ENCODE measurements at regions not wholly inside any gene's neighbourhood (a gene's known extent, or its start where the extent isn't known, plus 50 kb on each side); places are given as distances from the start of the nearest gene placed in this dataset.

- no peaks in the 10 kb centered on the region for H3K9me3 ChIP-seq (ENCODE audit: control extremely low read depth in 1 of 3, control insufficient read depth in 2 of 3, insufficient read depth in 1 of 3, low read length in 2 of 3)
- no peak overlapping the region for H3K27ac ChIP-seq (ENCODE audit: low read length in 2 of 2)
- POLR2A ChIA-PET: no interaction called here
- Mint-ChIP-seq H3K4me3 (no peak overlapping the region), H3K27ac (no peak overlapping the region), H3K27me3 (peaks cover 5% of the 10 kb centered on the region), H3K4me1 (no peaks in the 10 kb centered on the region), H3K9me3 (ENCODE audit: insufficient read depth) (no peaks in the 10 kb centered on the region)
- H3K4me1 ChIP-seq (ENCODE audit: control insufficient read depth in 2 of 2, insufficient read depth in 2 of 2, low read length in 2 of 2): no peaks in the 10 kb centered on the region
- ATAC-seq (ENCODE audit: low read depth): no peak
- H3K9ac ChIP-seq (ENCODE audit: low read length): no peak overlapping the region
- WGBS (ENCODE audit: insufficient coverage): 40% methylated on average over 2 of the region's 2 CpGs
- no peak for TF ChIP-seq EZH2 (IDR thresholded peaks at IDR 0.05; ENCODE audit: borderline replicate concordance, insufficient read depth, low read depth, low read length, poor library complexity, severe bottlenecking)
- TF ChIP-seq, protein P1, sequence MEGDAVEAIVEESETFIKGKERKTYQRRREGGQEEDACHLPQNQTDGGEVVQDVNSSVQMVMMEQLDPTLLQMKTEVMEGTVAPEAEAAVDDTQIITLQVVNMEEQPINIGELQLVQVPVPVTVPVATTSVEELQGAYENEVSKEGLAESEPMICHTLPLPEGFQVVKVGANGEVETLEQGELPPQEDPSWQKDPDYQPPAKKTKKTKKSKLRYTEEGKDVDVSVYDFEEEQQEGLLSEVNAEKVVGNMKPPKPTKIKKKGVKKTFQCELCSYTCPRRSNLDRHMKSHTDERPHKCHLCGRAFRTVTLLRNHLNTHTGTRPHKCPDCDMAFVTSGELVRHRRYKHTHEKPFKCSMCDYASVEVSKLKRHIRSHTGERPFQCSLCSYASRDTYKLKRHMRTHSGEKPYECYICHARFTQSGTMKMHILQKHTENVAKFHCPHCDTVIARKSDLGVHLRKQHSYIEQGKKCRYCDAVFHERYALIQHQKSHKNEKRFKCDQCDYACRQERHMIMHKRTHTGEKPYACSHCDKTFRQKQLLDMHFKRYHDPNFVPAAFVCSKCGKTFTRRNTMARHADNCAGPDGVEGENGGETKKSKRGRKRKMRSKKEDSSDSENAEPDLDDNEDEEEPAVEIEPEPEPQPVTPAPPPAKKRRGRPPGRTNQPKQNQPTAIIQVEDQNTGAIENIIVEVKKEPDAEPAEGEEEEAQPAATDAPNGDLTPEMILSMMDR (IDR thresholded peaks at IDR 0.05): no peak
- H3K36me3 ChIP-seq (replicated peaks in 1 of 2; ENCODE audit: control extremely low read depth in 1 of 2, control insufficient read depth in 1 of 2, extremely low read depth in 1 of 2, insufficient read depth in 2 of 2, low read length in 1 of 2): no peaks in the 10 kb centered on the region
- no peak overlapping the region for H2AFZ ChIP-seq (ENCODE audit: insufficient read depth, low read depth, low read length, poor library complexity, severe bottlenecking)
- no peaks in the 10 kb centered on the region for H4K20me1 ChIP-seq (ENCODE audit: control insufficient read depth, insufficient read depth, low read length, poor library complexity, severe bottlenecking)
- DNase-seq: no peak
- H3K4me3 ChIP-seq (ENCODE audit: control extremely low read depth in 1 of 5, extremely low read depth in 1 of 5, insufficient read depth in 1 of 5, low read depth in 2 of 5, low read length in 4 of 5): no peak overlapping the region
- intact Hi-C loops (cut with micrococcal nuclease): no loop called here
- H3K27me3 ChIP-seq (replicated peaks in 1 of 4; ENCODE audit: control extremely low read depth in 1 of 4, control insufficient read depth in 3 of 4, insufficient read depth in 4 of 4, low read length in 3 of 4): no peaks in the 10 kb centered on the region
- CTCF ChIA-PET: no interaction called here
- H3K4me2 ChIP-seq (replicated peaks; ENCODE audit: low read depth, low read length, poor library complexity, severe bottlenecking): no peak overlapping the region
- no peaks in the 10 kb centered on the region for H3K79me2 ChIP-seq (ENCODE audit: control insufficient read depth, insufficient read depth, low read length)
Observed at GRCh38 chr5:58022055-58022454, 437.8 kb downstream of the PLK2 start.

DNA sequence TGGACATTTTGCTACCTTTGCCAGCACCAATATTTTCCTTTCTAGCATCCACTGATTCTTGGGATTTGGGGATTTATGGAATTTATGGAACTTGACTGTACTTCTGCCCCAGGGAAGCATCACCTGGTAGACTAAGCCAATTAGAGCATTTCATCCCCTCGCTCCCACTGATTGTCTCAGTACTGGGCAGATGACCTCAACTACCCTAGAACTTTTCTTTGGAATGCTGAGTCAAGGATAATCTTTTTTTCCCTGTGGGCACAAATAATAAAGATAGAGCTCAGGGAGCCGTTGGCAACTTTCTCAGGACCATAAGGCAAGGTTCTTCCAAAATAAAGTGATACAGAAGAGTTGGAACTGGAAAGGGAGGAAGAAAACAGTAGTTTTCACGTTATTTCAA, 438.4 kb downstream of the PLK2 start:
- POLR2A ChIA-PET: no interaction called here
- Histone ChIP-seq H2AFZ (ENCODE audit: insufficient read depth, low read depth, low read length, poor library complexity, severe bottlenecking) (no peak overlapping the region), H3K4me3 (ENCODE audit: control extremely low read depth in 1 of 5, extremely low read depth in 1 of 5, insufficient read depth in 1 of 5, low read depth in 2 of 5, low read length in 4 of 5) (no peak overlapping the region), H3K4me2 (replicated peaks; ENCODE audit: low read depth, low read length, poor library complexity, severe bottlenecking) (no peak overlapping the region), H3K79me2 (ENCODE audit: control insufficient read depth, insufficient read depth, low read length) (no peaks in the 10 kb centered on the region), H3K4me1 (ENCODE audit: control insufficient read depth in 2 of 2, insufficient read depth in 2 of 2, low read length in 2 of 2) (no peaks in the 10 kb centered on the region), H3K9me3 (ENCODE audit: control extremely low read depth in 1 of 3, control insufficient read depth in 2 of 3, insufficient read depth in 1 of 3, low read length in 2 of 3) (no peaks in the 10 kb centered on the region), H3K9ac (ENCODE audit: low read length) (no peak overlapping the region), H3K27me3 (replicated peaks in 1 of 4; ENCODE audit: control extremely low read depth in 1 of 4, control insufficient read depth in 3 of 4, insufficient read depth in 4 of 4, low read length in 3 of 4) (no peaks in the 10 kb centered on the region), H4K20me1 (ENCODE audit: control insufficient read depth, insufficient read depth, low read length, poor library complexity, severe bottlenecking) (no peaks in the 10 kb centered on the region), H3K27ac (ENCODE audit: low read length in 2 of 2) (no peak overlapping the region), H3K36me3 (replicated peaks in 1 of 2; ENCODE audit: control extremely low read depth in 1 of 2, control insufficient read depth in 1 of 2, extremely low read depth in 1 of 2, insufficient read depth in 2 of 2, low read length in 1 of 2) (no peaks in the 10 kb centered on the region)
- peaks cover 5% of the 10 kb centered on the region for H3K27me3 Mint-ChIP-seq
- TF ChIP-seq EZH2 (IDR thresholded peaks at IDR 0.05; ENCODE audit: borderline replicate concordance, insufficient read depth, low read depth, low read length, poor library complexity, severe bottlenecking): no peak
- TF ChIP-seq, protein P1 (IDR thresholded peaks at IDR 0.05): no peak
- CTCF ChIA-PET: no interaction called here
- H3K27ac Mint-ChIP-seq: no peak overlapping the region
- 83% methylated on average over 1 of the region's 3 CpGs for WGBS (ENCODE audit: insufficient coverage)
- ATAC-seq (ENCODE audit: low read depth): no peak
- no peaks in the 10 kb centered on the region for H3K9me3 Mint-ChIP-seq (ENCODE audit: insufficient read depth)
- no peak for DNase-seq
- intact Hi-C loops (cut with micrococcal nuclease): no loop called here
- no peaks in the 10 kb centered on the region for H3K4me1 Mint-ChIP-seq
- no peak overlapping the region for H3K4me3 Mint-ChIP-seq
